Neural cell (in vitro differentiated cells): ENCODE measurements at regions not wholly inside any gene's neighbourhood (a gene's known extent, or its start where the extent isn't known, plus 50 kb on each side); places are given as distances from the start of the nearest gene placed in this dataset.

Source experiments
- EZH2 ChIP-seq: fragments of 200-600, 300-800 bp; shearing (Covaris generic), sonication (generic); IDR thresholded peaks from 2 replicates; pipeline ENCODE4 v1.6.1; 2014; ENCODE audit warnings: antibody characterized with exemption, low read length, borderline replicate concordance, mild to moderate bottlenecking; ENCODE audit not compliant: insufficient read depth, poor library complexity, severe bottlenecking
- POLR2AphosphoS5 ChIP-seq: IDR thresholded peaks from 2 replicates; pipeline ENCODE4 v1.6.1; 2012
- RAD21 ChIP-seq: fragments of 450-650 bp; conservative IDR thresholded peaks from 2 replicates; pipeline ENCODE4 v1.6.1; 2014; ENCODE audit warnings: antibody characterized with exemption, mild to moderate bottlenecking, moderate library complexity
- SMC3 ChIP-seq: fragments of 450-650 bp; conservative IDR thresholded peaks from 2 replicates; pipeline ENCODE4 v1.6.1; 2014; ENCODE audit warnings: antibody characterized with exemption, mild to moderate bottlenecking, moderate library complexity; ENCODE audit not compliant: poor library complexity
- TF ChIP-seq, protein P1 (sequence below): fragments of 450-650 bp; IDR thresholded peaks from 2 replicates; pipeline ENCODE4 v1.5.1; 2014; ENCODE audit warnings: antibody characterized with exemption, mild to moderate bottlenecking, moderate library complexity; ENCODE audit not compliant: poor library complexity, severe bottlenecking
- TF ChIP-seq, protein P2 (sequence below): IDR thresholded peaks from 2 replicates; pipeline ENCODE4 v1.6.1; 2012; ENCODE audit warnings: borderline replicate concordance

DNA sequence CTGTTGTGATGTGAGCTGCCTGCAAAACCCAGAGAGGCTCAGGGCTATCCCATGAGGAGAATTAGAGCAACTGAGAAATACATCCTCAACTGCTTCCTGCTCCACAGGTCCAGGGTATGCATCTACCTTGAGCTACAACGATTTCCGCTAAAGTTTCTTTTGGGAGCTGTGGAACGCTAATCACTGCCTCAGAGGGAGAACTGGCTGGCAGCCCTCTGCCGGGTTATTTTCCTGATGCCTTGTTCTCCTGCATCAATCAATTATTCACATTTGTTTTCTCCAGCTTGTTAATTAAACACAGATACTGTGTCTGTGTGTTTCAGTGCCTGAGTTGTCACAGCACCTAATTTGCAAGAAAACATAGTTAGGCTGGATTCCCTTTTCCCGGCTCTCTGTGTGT lies 211.1 kb upstream of the PLET1 start:
- TF ChIP-seq POLR2AphosphoS5 (no peak), EZH2 (no peak), RAD21 (no peak), SMC3 (no peak)
- TF ChIP-seq, protein P1, sequence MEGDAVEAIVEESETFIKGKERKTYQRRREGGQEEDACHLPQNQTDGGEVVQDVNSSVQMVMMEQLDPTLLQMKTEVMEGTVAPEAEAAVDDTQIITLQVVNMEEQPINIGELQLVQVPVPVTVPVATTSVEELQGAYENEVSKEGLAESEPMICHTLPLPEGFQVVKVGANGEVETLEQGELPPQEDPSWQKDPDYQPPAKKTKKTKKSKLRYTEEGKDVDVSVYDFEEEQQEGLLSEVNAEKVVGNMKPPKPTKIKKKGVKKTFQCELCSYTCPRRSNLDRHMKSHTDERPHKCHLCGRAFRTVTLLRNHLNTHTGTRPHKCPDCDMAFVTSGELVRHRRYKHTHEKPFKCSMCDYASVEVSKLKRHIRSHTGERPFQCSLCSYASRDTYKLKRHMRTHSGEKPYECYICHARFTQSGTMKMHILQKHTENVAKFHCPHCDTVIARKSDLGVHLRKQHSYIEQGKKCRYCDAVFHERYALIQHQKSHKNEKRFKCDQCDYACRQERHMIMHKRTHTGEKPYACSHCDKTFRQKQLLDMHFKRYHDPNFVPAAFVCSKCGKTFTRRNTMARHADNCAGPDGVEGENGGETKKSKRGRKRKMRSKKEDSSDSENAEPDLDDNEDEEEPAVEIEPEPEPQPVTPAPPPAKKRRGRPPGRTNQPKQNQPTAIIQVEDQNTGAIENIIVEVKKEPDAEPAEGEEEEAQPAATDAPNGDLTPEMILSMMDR, result no peak
- TF ChIP-seq, protein P2, sequence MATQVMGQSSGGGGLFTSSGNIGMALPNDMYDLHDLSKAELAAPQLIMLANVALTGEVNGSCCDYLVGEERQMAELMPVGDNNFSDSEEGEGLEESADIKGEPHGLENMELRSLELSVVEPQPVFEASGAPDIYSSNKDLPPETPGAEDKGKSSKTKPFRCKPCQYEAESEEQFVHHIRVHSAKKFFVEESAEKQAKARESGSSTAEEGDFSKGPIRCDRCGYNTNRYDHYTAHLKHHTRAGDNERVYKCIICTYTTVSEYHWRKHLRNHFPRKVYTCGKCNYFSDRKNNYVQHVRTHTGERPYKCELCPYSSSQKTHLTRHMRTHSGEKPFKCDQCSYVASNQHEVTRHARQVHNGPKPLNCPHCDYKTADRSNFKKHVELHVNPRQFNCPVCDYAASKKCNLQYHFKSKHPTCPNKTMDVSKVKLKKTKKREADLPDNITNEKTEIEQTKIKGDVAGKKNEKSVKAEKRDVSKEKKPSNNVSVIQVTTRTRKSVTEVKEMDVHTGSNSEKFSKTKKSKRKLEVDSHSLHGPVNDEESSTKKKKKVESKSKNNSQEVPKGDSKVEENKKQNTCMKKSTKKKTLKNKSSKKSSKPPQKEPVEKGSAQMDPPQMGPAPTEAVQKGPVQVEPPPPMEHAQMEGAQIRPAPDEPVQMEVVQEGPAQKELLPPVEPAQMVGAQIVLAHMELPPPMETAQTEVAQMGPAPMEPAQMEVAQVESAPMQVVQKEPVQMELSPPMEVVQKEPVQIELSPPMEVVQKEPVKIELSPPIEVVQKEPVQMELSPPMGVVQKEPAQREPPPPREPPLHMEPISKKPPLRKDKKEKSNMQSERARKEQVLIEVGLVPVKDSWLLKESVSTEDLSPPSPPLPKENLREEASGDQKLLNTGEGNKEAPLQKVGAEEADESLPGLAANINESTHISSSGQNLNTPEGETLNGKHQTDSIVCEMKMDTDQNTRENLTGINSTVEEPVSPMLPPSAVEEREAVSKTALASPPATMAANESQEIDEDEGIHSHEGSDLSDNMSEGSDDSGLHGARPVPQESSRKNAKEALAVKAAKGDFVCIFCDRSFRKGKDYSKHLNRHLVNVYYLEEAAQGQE, result no peak
